ENCODE measurements at regions not wholly inside any gene's neighbourhood (a gene's known extent, or its start where the extent isn't known, plus 50 kb on each side); places are given as distances from the start of the nearest gene placed in this dataset.

GRCh38 chr1:116258668-116259419 lies 114.2 kb upstream of the ATP1A1 start:
- Histone ChIP-seq H3K27ac (ENCODE audit: low read depth, low read length) (no peak overlapping the region), H3K36me3 (ENCODE audit: insufficient read depth, low read length) (no peaks in the 10 kb centered on the region), H3K9ac (ENCODE audit: low read length) (no peak overlapping the region), H3K9me3 (ENCODE audit: insufficient read depth, low read depth, low read length) (no peaks in the 10 kb centered on the region), H3K4me3 (ENCODE audit: insufficient read depth, low read depth, low read length) (no peak overlapping the region), H3K4me2 (ENCODE audit: low read length) (no peak overlapping the region), H3K79me2 (ENCODE audit: insufficient read depth, low read length) (no peaks in the 10 kb centered on the region), H3K4me1 (ENCODE audit: insufficient read depth, low read length) (no peaks in the 10 kb centered on the region), H3K27me3 (ENCODE audit: insufficient read depth, low read length) (peaks cover 2% of the 10 kb centered on the region), H2AFZ (ENCODE audit: low read depth, low read length) (no peak overlapping the region), H4K20me1 (ENCODE audit: insufficient read depth, low read length) (no peaks in the 10 kb centered on the region)
- H3K27me3 Mint-ChIP-seq (ENCODE audit: low read depth, unreplicated experiment), result peaks cover 11% of the 10 kb centered on the region
- peaks cover 19% of the 10 kb centered on the region for H3K4me1 Mint-ChIP-seq (ENCODE audit: low read depth, unreplicated experiment)
- H3K9me3 Mint-ChIP-seq (ENCODE audit: unreplicated experiment), result no peaks in the 10 kb centered on the region
- DNase-seq (ENCODE audit: low read depth) (no peak), FAIRE-seq (no peak)
- H3K36me3 Mint-ChIP-seq (ENCODE audit: low read depth, unreplicated experiment), result peaks cover 2% of the 10 kb centered on the region
- TF ChIP-seq, protein P1, sequence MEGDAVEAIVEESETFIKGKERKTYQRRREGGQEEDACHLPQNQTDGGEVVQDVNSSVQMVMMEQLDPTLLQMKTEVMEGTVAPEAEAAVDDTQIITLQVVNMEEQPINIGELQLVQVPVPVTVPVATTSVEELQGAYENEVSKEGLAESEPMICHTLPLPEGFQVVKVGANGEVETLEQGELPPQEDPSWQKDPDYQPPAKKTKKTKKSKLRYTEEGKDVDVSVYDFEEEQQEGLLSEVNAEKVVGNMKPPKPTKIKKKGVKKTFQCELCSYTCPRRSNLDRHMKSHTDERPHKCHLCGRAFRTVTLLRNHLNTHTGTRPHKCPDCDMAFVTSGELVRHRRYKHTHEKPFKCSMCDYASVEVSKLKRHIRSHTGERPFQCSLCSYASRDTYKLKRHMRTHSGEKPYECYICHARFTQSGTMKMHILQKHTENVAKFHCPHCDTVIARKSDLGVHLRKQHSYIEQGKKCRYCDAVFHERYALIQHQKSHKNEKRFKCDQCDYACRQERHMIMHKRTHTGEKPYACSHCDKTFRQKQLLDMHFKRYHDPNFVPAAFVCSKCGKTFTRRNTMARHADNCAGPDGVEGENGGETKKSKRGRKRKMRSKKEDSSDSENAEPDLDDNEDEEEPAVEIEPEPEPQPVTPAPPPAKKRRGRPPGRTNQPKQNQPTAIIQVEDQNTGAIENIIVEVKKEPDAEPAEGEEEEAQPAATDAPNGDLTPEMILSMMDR (IDR thresholded peaks at IDR 0.05; ENCODE audit: insufficient read depth, low read depth, low read length), result no peak
- TF ChIP-seq EZH2 (IDR thresholded peaks at IDR 0.05; ENCODE audit: insufficient read depth, low read length), result no peak
- H3K4me3 Mint-ChIP-seq (ENCODE audit: unreplicated experiment), result no peak overlapping the region
- no peak overlapping the region for H3K27ac Mint-ChIP-seq (ENCODE audit: unreplicated experiment)

DNA sequence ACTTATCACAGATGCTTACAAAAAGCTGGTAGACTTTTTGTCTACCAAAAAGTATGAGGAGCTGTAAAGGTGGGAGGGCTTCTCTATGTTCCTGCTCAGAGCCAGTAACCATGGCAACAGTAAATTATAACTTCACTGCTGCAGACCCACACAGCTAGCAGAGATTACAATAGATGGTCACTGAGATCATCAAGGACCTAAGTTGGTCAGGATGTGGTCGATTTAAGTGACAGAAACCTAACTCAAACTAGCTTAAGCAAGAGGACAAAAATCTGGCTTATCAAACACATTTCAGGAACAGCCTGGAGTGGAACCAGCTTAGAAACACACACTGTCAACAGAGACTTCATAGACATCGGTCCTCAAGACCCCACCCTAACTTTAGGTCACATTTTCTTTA lies 113.4 kb upstream of the ATP1A1 start:
- H2AFZ ChIP-seq (ENCODE audit: low read depth, low read length), result no peak overlapping the region
- peaks cover 16% of the 10 kb centered on the region for H3K4me1 Mint-ChIP-seq (ENCODE audit: low read depth, unreplicated experiment)
- no peak overlapping the region for H3K27ac ChIP-seq (ENCODE audit: low read depth, low read length)
- no peak overlapping the region for H3K9ac ChIP-seq (ENCODE audit: low read length)
- H3K9me3 ChIP-seq (ENCODE audit: insufficient read depth, low read depth, low read length), result no peaks in the 10 kb centered on the region
- peaks cover 2% of the 10 kb centered on the region for H3K36me3 Mint-ChIP-seq (ENCODE audit: low read depth, unreplicated experiment)
- H3K27ac Mint-ChIP-seq (ENCODE audit: unreplicated experiment), result no peak overlapping the region
- H3K4me3 ChIP-seq (ENCODE audit: insufficient read depth, low read depth, low read length), result no peak overlapping the region
- no peaks in the 10 kb centered on the region for H4K20me1 ChIP-seq (ENCODE audit: insufficient read depth, low read length)
- H3K4me1 ChIP-seq (ENCODE audit: insufficient read depth, low read length), result no peaks in the 10 kb centered on the region
- TF ChIP-seq, protein P1 (IDR thresholded peaks at IDR 0.05; ENCODE audit: insufficient read depth, low read depth, low read length), result no peak
- TF ChIP-seq EZH2 (IDR thresholded peaks at IDR 0.05; ENCODE audit: insufficient read depth, low read length), result no peak
- H3K27me3 ChIP-seq (ENCODE audit: insufficient read depth, low read length), result peaks cover 2% of the 10 kb centered on the region
- no peaks in the 10 kb centered on the region for H3K36me3 ChIP-seq (ENCODE audit: insufficient read depth, low read length)
- DNase-seq (ENCODE audit: low read depth) (no peak), FAIRE-seq (no peak)
- peaks cover 11% of the 10 kb centered on the region for H3K27me3 Mint-ChIP-seq (ENCODE audit: low read depth, unreplicated experiment)
- no peak overlapping the region for H3K4me2 ChIP-seq (ENCODE audit: low read length)
- H3K4me3 Mint-ChIP-seq (ENCODE audit: unreplicated experiment), result no peak overlapping the region
- H3K9me3 Mint-ChIP-seq (ENCODE audit: unreplicated experiment), result no peaks in the 10 kb centered on the region
- no peaks in the 10 kb centered on the region for H3K79me2 ChIP-seq (ENCODE audit: insufficient read depth, low read length)

DNA sequence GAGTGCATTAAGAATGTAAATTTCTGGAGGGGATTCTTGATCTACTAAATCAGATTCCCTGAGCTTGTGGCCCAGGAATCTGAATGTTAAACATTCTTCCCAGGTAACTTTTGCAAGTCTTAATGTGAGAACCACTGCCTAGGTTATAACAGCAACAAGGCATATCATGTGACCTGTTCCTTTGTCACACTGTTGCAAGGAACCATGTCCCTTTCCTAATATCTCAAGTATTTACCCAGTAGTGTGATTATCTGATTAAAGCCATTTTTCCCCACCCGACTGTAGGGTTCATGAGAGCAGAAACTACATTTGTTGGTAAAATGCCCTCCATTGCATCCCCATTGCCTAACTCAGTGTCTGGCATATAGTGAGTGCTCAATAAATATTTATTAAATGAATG lies 112.9 kb upstream of the ATP1A1 start:
- Mint-ChIP-seq H3K9me3 (ENCODE audit: unreplicated experiment) (no peaks in the 10 kb centered on the region), H3K27me3 (ENCODE audit: low read depth, unreplicated experiment) (peaks cover 11% of the 10 kb centered on the region), H3K36me3 (ENCODE audit: low read depth, unreplicated experiment) (peaks cover 2% of the 10 kb centered on the region), H3K4me3 (ENCODE audit: unreplicated experiment) (no peak overlapping the region), H3K4me1 (ENCODE audit: low read depth, unreplicated experiment) (peaks cover 12% of the 10 kb centered on the region), H3K27ac (ENCODE audit: unreplicated experiment) (no peak overlapping the region)
- H3K9me3 ChIP-seq (ENCODE audit: insufficient read depth, low read depth, low read length), result no peaks in the 10 kb centered on the region
- no peak overlapping the region for H3K9ac ChIP-seq (ENCODE audit: low read length)
- H3K27me3 ChIP-seq (ENCODE audit: insufficient read depth, low read length), result peaks cover 2% of the 10 kb centered on the region
- H3K27ac ChIP-seq (ENCODE audit: low read depth, low read length), result no peak overlapping the region
- no peak overlapping the region for H3K4me3 ChIP-seq (ENCODE audit: insufficient read depth, low read depth, low read length)
- no peaks in the 10 kb centered on the region for H4K20me1 ChIP-seq (ENCODE audit: insufficient read depth, low read length)
- H3K4me1 ChIP-seq (ENCODE audit: insufficient read depth, low read length), result no peaks in the 10 kb centered on the region
- TF ChIP-seq, protein P1 (IDR thresholded peaks at IDR 0.05; ENCODE audit: insufficient read depth, low read depth, low read length), result no peak
- no peak for TF ChIP-seq EZH2 (IDR thresholded peaks at IDR 0.05; ENCODE audit: insufficient read depth, low read length)
- H3K4me2 ChIP-seq (ENCODE audit: low read length), result no peak overlapping the region
- H2AFZ ChIP-seq (ENCODE audit: low read depth, low read length), result no peak overlapping the region
- no peaks in the 10 kb centered on the region for H3K36me3 ChIP-seq (ENCODE audit: insufficient read depth, low read length)
- no peaks in the 10 kb centered on the region for H3K79me2 ChIP-seq (ENCODE audit: insufficient read depth, low read length)
- FAIRE-seq, result no peak
- DNase-seq (ENCODE audit: low read depth), result no peak
